GM23338 (cell line): ENCODE measurements at regions not wholly inside any gene's neighbourhood (a gene's known extent, or its start where the extent isn't known, plus 50 kb on each side); places are given as distances from the start of the nearest gene placed in this dataset.

ENCODE experiments used
- ATAC-seq: fragments of 200-7000 bp; cut with Tn5 transposase; 3 replicates; pipeline ENCODE4 v1.9.1; 2020
- DNase-seq: peaks from one replicate; pipeline ENCODE4 v3.0.0-alpha.2; 2015; ENCODE audit warnings: low spot score
- H2AFZ ChIP-seq: fragments of 200-600 bp; sonication (generic); 2 replicates; pipeline ENCODE4 v1.8.0; 2016; ENCODE audit warnings: antibody characterized with exemption, mild to moderate bottlenecking, moderate library complexity
- H3F3A ChIP-seq: fragments of 200-600 bp; sonication (generic); replicated peaks from 2 replicates; pipeline ENCODE4 v1.8.0; 2017; ENCODE audit warnings: antibody characterized with exemption, mixed run types, low read depth
- H3K27ac ChIP-seq: fragments of 200-600 bp; sonication (generic); 2 replicates; pipeline ENCODE4 v1.6.1; 2016; ENCODE audit warnings: low read depth
- H3K27me3 ChIP-seq: fragments of 200-600 bp; sonication (generic); 2 replicates; pipeline ENCODE4 v1.8.0; 2016; ENCODE audit warnings: mild to moderate bottlenecking, mixed run types, moderate library complexity; ENCODE audit not compliant: insufficient read depth
- H3K36me3 ChIP-seq: fragments of 200-600 bp; sonication (generic); 2 replicates; pipeline ENCODE4 v1.8.0; 2016; ENCODE audit warnings: mild to moderate bottlenecking; ENCODE audit not compliant: insufficient read depth
- H3K4me1 ChIP-seq: fragments of 200-600 bp; sonication (generic); 2 replicates; pipeline ENCODE4 v1.8.0; 2016; ENCODE audit warnings: mild to moderate bottlenecking, moderate library complexity; ENCODE audit not compliant: insufficient read depth
- H3K4me2 ChIP-seq: fragments of 200-600 bp; sonication (generic); 2 replicates; pipeline ENCODE4 v1.7.1; 2017; ENCODE audit warnings: mixed run types
- H3K4me3 ChIP-seq: fragments of 200-600 bp; sonication (generic); 2 replicates; pipeline ENCODE4 v1.6.1; 2016; ENCODE audit warnings: mixed run types
- H3K79me2 ChIP-seq: fragments of 200-600 bp; sonication (generic); replicated peaks from 2 replicates; pipeline ENCODE4 v1.8.0; 2017; ENCODE audit warnings: mild to moderate bottlenecking; ENCODE audit not compliant: insufficient read depth
- H3K9me2 ChIP-seq: fragments of 200-600 bp; sonication (generic); 2 replicates; pipeline ENCODE4 v1.8.0; 2017; ENCODE audit not compliant: insufficient read depth
- H4K20me1 ChIP-seq: fragments of 200-600 bp; sonication (generic); replicated peaks from 2 replicates; pipeline ENCODE4 v1.8.0; 2017; ENCODE audit warnings: mild to moderate bottlenecking; ENCODE audit not compliant: insufficient read depth
- H3K27ac Mint-ChIP-seq: 2 replicates; pipeline ENCODE4 v1.8.0; 2020; ENCODE audit warnings: inconsistent platforms, mild to moderate bottlenecking, moderate library complexity, mixed read lengths
- H3K27me3 Mint-ChIP-seq: 3 replicates; pipeline ENCODE4 v1.8.0; 2022; ENCODE audit warnings: low read depth, mild to moderate bottlenecking, moderate library complexity, mixed read lengths, inconsistent platforms; ENCODE audit not compliant: insufficient read depth, poor library complexity
- H3K36me3 Mint-ChIP-seq: 3 replicates; pipeline ENCODE4 v1.8.0; 2021; ENCODE audit warnings: low read depth, mild to moderate bottlenecking, inconsistent platforms, moderate library complexity, mixed read lengths
- H3K4me1 Mint-ChIP-seq: 3 replicates; pipeline ENCODE4 v1.8.0; 2020; ENCODE audit warnings: mild to moderate bottlenecking, inconsistent platforms, mixed read lengths
- H3K4me3 Mint-ChIP-seq: 3 replicates; pipeline ENCODE4 v1.8.0; 2021; ENCODE audit warnings: moderate library complexity, mild to moderate bottlenecking, inconsistent platforms, mixed read lengths
- H3K9me3 Mint-ChIP-seq: 3 replicates; pipeline ENCODE4 v1.8.0; 2020; ENCODE audit warnings: moderate library complexity, mild to moderate bottlenecking, inconsistent platforms, mixed read lengths
- ETS1 ChIP-seq: IDR thresholded peaks from 2 replicates; pipeline ENCODE4 v1.6.1; 2016; ENCODE audit warnings: antibody characterized with exemption
- EZH2 ChIP-seq: fragments of 200-600 bp; sonication (generic); IDR thresholded peaks from one replicate; pipeline ENCODE4 v1.8.0; 2017; ENCODE audit warnings: antibody characterized with exemption, mild to moderate bottlenecking, low read depth; ENCODE audit not compliant: unreplicated experiment
- EZH2phosphoT487 ChIP-seq: fragments of 200-600 bp; sonication (generic); IDR thresholded peaks from one replicate; pipeline ENCODE4 v1.8.1; 2018; ENCODE audit warnings: antibody characterized with exemption; ENCODE audit not compliant: unreplicated experiment
- ZNF462 ChIP-seq: fragments of 250-450 bp; sonication (Bioruptor Pico); IDR thresholded peaks from 2 replicates; pipeline ENCODE4 v1.5.0; 2020; ENCODE audit warnings: mild to moderate bottlenecking, moderate library complexity

- no peak for TF ChIP-seq ZNF462 (CRISPR knock-in tag)
Observed at GRCh38 chr1:222898191-222898527, 83.3 kb downstream of the DISP1 start (continued).

- H3K4me1 Mint-ChIP-seq = peaks cover 6% of the 10 kb centered on the region; the same call in 2 of the 3 replicates
- no peak overlapping the region for H3K27ac ChIP-seq
- H3K27me3 ChIP-seq = no peaks in the 10 kb centered on the region
- no peaks in the 10 kb centered on the region for H3K79me2 ChIP-seq
- H4K20me1 ChIP-seq = no peaks in the 10 kb centered on the region
- H3K27me3 Mint-ChIP-seq = no peaks in the 10 kb centered on the region
- H3K4me3 Mint-ChIP-seq = no peak overlapping the region
- no peaks in the 10 kb centered on the region; the same call in 2 of the 3 replicates for H3K9me3 Mint-ChIP-seq
- H3K4me3 ChIP-seq = no peak overlapping the region
- H3K36me3 Mint-ChIP-seq = no peaks in the 10 kb centered on the region
- no peaks in the 10 kb centered on the region for H3K9me2 ChIP-seq
- no peak for TF ChIP-seq ETS1
- TF ChIP-seq EZH2phosphoT487 = no peak
- H3K27ac Mint-ChIP-seq = no peak overlapping the region
- DNase-seq = no peak
- no peaks in the 10 kb centered on the region for H3F3A ChIP-seq
- no peaks in the 10 kb centered on the region for H3K36me3 ChIP-seq
- ATAC-seq = no peak
- no peak overlapping the region for H3K4me2 ChIP-seq
- H2AFZ ChIP-seq = no peak overlapping the region
- H3K4me1 ChIP-seq = no peaks in the 10 kb centered on the region
Observed at GRCh38 chr1:222899471-222899870, 84.6 kb downstream of the DISP1 start.

GRCh38 chr1:222904451-222904850, 89.6 kb downstream of the DISP1 start:
- H3K9me2 ChIP-seq = no peaks in the 10 kb centered on the region
- H3K4me1 ChIP-seq = no peaks in the 10 kb centered on the region
- no peaks in the 10 kb centered on the region for H4K20me1 ChIP-seq
- no peaks in the 10 kb centered on the region; the same call in 2 of the 3 replicates for H3K9me3 Mint-ChIP-seq
- TF ChIP-seq EZH2 = no peak
- H3K4me1 Mint-ChIP-seq = peaks cover 4% of the 10 kb centered on the region; the same call in 2 of the 3 replicates
- no peak overlapping the region for H3K4me2 ChIP-seq
- no peaks in the 10 kb centered on the region for H3K27me3 ChIP-seq
- H3K4me3 ChIP-seq = no peak overlapping the region
- H2AFZ ChIP-seq = no peak overlapping the region
- H3K27me3 Mint-ChIP-seq = peaks cover 3% of the 10 kb centered on the region
- DNase-seq = no peak
- H3F3A ChIP-seq = no peaks in the 10 kb centered on the region
- H3K36me3 Mint-ChIP-seq = no peaks in the 10 kb centered on the region
- no peak overlapping the region for H3K27ac Mint-ChIP-seq
- H3K27ac ChIP-seq = no peak overlapping the region
- ATAC-seq = no peak
- H3K36me3 ChIP-seq = no peaks in the 10 kb centered on the region
- no peaks in the 10 kb centered on the region for H3K79me2 ChIP-seq
- H3K4me3 Mint-ChIP-seq = no peak overlapping the region
